Umbilical cord (tissue), 1 donor: ENCODE measurements at regions not wholly inside any gene's neighbourhood (a gene's known extent, or its start where the extent isn't known, plus 50 kb on each side); places are given as distances from the start of the nearest gene placed in this dataset.
A peak's percentile ranks its signal among the peaks of the same experiment; 100 is the strongest.
"Not testable (repeated sequence)": the region's sequence is repeated elsewhere in the genome, so short reads cannot be mapped to it uniquely, and the experiment has no call there.

Experiments
- DNase-seq: peaks from one replicate; pipeline ENCODE4 v3.0.0-alpha.2; 2015; ENCODE audit warnings: low spot score

DNA sequence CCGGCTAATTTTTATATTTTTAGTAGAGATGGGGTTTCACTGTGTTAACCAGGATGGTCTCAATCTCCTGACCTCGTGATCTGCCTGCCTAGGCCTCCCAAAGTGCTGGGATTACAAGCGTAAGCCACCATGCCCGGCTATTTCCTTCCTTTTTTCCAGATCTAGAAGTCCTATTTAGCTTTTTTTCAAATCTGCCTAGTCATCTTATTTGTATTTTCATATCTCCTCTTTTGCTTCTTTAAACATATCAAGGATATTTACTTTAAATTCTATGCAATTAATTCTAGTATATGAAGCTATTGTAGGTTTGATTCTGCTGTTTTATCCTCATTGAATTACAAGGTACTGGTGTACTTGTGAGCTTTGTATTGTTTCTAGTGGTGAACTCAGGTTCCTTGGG lies 119.1 kb downstream of the MACIR start:
- DNase-seq = not testable (repeated sequence)

DNA sequence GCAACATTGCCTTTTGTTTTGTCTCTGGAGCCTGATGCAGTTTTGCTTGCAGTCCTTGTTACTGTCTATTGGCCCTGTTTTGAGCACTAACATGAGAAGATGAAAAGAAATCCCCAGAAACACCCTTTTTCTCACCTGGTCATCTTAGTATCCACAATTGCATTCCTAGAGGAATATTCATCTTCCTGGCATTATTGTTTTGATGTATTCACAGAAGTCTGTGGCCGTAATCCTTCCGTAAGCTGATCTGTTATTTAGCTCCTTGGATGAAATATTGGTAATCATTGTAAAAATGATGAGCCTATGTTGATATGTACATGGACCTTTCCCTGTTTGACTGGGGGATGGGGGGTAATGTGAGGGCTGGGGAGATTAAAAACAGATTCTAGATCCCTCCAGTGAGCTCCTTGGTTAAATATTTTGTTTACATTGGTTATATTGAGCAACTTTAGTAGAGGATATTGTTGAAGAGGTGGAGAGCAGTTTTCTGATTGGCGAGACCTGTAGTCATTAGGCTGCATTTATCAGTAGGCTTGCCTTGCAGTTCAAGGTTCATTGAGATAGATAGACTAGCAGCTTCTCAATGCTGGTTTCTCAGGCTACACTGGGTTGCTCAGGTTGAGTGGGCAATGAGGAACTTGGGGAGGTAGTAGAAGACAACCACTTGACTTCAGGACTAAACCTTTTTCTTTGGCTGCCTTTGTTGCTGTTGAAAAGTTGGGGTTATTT lies 117.5 kb downstream of the MACIR start:
- no peak for DNase-seq

DNA sequence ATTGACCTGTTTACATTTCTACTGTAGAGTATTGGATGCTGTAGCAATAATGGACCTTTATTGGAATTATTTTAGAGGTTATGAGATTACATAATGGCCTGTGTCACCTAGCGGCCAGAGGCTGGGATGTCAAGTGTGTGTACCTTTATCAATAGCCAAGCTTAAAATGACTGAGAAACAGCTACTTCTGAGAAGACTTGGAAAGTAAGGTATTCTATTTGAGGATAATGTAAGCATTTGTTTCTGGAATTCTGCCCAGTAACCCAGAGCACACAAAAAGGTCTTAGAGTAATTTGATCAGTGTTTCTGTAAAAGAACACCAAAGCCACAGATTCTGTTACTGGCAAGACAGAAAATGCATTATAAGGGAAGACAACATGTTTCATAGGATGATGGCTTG lies 116.8 kb downstream of the MACIR start:
- peak; percentile 61 for DNase-seq

DNA sequence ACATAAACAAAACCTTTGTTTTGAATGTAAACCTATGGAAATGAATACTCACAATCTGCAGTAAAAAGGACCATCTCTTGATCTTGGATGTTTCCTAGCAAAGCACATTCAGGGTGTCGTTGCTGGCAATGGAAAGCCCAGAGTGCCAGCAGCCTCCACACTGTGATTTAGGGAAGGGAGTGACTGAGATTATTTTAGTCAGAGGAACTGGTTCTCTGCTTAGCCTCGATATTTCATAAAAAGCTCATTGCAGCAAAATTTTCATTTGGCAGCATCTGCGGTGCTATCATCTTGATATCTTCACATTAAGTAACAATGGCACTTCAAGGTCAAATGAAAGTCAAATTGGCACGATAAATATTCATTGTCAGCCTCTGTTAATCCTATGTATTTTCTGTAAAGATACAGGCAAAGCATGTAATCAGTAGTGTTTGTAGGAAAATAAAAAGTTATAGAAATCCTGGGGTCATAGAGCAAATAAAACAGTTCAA lies 116.0 kb downstream of the MACIR start:
- peak; percentile 21 for DNase-seq

DNA sequence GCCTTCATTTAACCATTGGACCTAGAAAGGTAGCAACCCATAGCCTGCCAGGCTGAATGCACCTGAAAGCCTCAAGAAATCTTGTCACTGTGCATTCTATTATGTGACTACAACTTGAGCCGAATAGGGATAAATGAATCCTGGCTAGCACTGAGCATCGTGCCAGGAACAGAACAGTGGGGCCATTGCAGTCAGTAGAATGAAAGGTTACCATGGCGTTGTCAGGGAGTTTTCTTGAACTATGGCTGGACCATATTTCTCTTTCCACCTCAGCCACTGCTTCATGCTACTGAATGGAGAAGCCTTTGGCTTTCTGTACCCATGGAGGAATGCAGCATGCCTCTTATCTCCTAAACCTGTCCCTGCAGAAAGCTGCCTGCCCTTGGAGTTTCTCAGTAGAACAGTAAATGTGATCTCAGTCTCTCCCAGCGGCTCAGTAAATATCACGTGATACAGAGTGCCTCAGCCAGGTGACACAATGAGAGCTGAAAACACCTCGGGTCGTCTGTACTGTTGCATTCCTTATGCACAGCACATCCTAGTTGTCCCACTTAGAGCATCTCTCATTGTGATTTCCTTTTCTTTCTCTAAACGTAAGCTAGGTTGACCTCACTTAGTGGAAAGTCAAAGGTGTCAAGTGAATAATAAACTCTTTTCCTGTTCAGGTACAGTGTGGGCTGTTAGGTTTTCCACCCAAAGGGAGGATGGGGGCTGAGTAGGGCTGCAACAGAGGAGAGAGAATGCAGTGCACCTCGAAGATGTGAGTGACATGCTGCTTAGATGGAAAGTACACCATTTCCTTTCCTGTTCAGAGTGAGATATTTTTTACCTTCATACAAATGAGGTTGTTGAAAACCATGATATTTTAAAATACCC lies 115.3 kb downstream of the MACIR start:
- no peak for DNase-seq

- no peak for DNase-seq
These were observed 112.6 kb downstream of the MACIR start for GRCh38 chr5:103371046-103371607.

DNA sequence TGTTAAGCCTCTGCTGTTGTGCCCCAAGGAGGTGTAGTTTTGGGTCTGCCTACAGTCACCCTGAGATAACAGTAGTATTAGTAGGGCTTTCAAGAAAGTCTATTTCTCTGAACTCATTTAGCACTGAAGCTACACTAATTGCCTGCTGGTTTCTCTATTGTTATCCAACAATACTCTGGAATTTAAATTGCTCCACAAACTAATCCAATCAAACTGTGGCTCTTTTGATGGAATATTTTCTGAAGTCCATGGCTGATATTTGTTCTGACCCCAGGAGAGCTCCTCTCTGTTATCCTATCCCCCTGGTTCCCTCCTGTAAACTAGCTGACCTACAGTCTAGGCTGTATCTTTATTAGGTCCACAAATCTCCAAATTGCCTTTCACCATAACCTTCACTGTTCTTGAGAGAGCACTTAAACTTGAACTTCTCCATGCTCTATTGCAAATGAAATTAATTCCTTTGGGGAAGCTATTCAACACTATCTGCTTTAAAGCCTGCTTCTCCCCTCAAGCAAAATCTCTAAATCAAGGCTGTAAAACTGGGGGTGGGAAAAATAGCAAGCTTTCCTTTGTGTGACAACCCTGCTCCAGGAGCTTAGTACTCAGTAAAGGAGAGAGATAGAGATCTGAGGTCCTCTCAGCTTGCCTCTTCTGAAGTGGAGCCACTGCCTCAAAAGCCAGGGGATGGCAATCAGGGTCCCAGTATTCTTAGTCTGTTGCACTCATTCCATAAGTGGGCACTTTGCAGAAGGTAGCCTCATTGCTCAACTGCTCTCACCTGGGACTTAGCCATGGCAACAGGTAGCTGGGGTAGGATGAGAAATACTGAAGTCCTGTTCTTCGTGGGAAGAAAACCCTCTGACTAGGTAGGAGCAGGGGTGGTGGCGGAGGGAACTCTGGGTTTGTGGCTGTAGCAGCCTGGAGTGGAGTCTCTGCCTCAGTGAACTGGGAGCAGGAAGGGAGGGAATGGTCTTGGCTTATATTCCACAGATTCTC lies 110.9 kb downstream of the MACIR start:
- no peak for DNase-seq

DNA sequence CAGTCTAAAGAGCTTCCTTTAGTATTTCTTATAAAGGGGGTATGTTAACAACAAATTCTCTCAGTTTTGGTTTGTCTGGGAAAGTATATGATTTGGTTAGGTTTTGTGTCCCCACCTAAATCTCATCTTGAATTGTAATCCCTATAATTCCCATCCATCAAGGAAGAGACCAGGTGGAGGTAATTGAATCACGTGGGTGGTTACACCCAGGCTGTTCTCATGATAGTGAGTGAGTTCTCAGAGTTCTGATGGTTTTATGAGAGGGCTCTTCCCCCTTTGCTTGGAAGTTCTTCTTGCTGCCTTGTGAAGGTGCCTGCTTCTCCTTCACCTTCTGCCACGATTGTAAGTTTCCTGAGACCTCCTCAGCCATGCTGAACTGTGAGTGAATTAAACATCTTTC lies 109.1 kb downstream of the MACIR start:
- DNase-seq = no peak

GRCh38 chr5:103366918-103367549 lies 108.5 kb downstream of the MACIR start:
- no peak for DNase-seq

DNA sequence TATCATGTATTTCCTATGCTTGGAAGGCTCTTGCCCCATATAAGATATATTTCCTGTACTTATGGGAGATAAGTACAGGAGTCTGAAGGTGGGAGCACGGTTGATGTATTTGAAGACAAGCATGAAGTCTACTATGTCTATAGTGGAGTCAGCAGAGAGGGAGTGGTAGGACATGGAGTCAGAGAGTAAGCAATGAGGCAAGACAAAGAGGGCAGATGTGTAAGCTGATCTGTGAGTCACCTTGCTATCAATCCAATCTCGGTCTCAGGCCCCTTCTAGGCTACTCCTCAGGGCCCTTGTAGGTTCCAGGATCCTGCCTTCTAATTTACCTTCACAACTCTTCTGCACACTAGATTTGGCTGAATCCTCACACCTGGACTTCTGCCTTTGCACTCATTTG lies 105.5 kb downstream of the MACIR start:
- DNase-seq = no peak

GRCh38 chr5:103362211-103362610 lies 103.6 kb downstream of the MACIR start:
- no peak for DNase-seq

- no peak for DNase-seq
These were observed 101.9 kb downstream of the MACIR start for GRCh38 chr5:103360475-103360874.

GRCh38 chr5:103358305-103358995 lies 99.9 kb downstream of the MACIR start:
- DNase-seq = no peak

DNA sequence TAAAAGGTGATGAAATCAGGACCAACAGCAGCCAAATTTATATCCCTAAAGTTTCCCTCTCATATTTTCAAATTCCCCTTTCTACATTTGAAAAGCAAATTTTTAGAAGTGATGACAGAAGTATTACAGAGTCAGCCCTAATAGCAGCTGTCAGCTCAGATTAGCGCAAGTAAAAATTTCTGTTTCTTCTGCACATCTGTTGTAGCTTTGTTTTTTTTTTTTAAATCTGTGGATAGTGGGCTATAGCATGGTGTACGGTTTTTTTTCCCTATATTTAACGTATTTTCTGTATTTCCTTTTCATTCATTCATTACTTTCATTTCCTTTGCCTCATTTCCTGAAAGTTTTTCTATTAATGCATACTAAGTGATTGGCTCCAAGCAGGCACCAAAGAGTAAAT lies 99.1 kb downstream of the MACIR start:
- no peak for DNase-seq

DNA sequence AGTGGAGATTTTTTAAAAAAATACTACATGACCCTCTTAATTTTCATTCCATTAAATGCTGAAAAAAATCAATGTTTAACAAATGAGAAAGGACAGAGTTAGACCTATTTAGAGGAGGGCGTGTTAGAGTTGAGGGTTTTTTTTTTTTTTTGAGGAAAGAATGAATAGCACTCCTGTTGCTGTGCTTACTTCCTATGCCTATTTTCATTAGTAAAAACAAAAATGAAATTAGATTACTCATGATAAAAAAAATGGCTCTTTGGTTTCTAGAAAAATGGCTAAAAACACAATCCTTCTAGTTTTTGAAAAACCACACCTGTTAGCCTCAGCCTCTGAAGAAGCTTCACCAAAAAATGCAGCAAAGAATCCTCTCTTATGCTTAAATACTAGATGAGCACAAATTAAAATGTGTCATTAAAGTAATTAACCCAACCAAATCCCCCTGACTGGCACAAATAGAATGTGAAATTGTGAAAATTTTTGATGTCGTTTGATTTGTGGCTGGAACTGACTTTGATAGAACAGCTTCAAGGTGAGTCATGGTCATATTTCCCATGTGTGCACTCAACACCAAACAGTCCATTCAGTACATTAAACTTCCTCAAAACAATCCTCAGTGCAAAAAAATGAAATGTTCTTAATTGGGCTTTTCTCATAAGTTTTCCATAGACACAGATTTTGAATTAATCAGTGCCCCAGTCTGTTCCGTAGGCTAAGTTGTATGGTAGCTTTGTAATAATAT lies 98.0 kb downstream of the MACIR start:
- DNase-seq = no peak

DNA sequence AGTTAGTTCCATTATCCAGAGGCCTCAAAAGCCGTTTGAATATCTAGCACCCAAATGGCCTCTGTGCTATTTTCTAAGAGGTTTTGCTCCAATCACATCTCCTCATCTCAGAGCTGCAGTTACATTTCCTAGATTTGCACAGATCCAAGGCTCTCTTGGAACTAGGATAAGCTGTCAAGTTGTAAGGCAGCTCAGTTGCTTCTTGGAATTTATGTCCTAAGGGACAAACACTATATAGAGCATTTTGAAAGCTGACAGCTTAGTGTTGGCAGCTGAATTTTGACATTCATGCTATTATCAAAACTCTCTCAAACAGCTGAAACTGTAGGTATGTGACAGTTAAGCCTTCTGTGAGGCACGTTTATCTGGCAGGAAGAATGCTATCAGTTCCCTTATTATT lies 97.0 kb downstream of the MACIR start:
- DNase-seq = no peak

- DNase-seq = no peak
These were observed 95.9 kb downstream of the MACIR start for GRCh38 chr5:103354446-103354845.

DNA sequence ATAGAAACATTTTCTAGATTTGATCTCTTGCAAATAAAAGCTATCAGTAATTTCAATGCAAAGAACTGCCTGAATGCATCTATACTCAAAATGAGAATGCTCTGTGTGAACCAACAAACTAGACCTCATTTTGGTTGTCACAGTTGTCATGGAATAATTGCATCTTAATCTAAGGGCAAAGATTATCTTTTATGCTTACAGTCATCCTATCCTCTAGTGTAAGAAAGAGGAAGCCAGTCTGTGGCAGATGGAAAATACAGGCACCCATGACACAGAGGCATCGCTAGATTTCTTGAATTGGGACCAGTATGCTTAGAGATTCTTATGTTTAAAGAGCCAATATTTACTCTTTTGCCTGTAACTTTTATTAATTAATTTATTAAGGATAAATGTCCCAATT lies 95.0 kb downstream of the MACIR start:
- DNase-seq = no peak

DNA sequence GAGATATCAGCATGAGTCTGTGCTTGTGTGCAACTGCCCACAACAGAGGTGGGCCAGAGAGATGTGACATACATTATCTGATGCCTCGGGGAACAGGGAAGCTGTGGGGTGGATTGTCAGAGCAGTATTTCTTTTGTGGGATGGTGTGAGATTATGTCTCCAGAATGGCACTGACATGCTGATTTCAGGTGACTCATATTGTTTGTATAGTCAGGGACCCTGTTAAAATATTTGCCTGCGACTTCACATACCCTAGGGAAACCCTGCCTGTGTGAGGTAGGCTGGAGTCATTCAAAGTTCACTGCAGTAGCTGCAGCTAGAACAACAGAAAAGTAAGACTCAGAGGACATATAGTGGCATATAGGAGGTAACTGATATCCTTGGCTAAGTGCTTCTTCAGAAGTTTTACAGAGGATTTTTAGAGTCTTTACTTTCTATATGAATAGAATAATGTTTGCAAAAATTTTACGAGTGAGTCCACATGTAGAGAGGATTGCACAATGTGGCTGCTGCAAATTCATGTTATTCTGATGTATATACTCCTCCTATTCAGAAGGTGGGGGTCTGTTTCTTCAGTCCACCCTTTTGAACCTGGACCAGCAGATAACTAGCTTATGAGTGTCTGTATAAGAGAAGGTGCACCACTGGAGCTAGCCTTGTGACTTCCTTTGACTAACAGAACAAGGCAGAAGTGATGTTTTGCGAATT lies 89.3 kb downstream of the MACIR start:
- peak; percentile 11 for DNase-seq
